ENCODE measurements at regions not wholly inside any gene's neighbourhood (a gene's known extent, or its start where the extent isn't known, plus 50 kb on each side); places are given as distances from the start of the nearest gene placed in this dataset.

DNA sequence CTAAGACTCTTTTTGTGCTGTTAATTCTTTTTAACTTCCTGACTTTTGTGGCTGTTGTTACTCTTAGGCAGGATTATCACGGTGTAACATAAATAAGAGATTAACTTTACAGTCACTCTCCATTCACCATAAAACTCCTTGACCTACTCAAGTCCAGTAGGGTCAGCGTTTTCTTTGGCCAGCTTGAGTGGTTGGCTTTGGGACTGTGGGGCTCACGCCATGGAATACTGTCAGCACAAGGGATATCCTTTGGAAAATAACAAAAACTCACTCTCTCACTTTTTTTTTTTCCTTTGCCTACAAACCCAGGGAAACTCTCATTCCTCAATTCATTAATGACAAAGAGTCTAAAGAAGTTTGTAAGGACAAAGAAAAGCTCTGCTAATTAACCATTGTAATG, 89.4 kb upstream of the TLL1 start:
- Histone ChIP-seq H3K9me3 (no peaks in the 10 kb centered on the region), H3K4me1 (no peaks in the 10 kb centered on the region), H3K27me3 (no peaks in the 10 kb centered on the region), H3K36me3 (no peaks in the 10 kb centered on the region), H3K4me3 (ENCODE audit: low read depth, low read length) (no peak overlapping the region)
- TF ChIP-seq, protein P1, sequence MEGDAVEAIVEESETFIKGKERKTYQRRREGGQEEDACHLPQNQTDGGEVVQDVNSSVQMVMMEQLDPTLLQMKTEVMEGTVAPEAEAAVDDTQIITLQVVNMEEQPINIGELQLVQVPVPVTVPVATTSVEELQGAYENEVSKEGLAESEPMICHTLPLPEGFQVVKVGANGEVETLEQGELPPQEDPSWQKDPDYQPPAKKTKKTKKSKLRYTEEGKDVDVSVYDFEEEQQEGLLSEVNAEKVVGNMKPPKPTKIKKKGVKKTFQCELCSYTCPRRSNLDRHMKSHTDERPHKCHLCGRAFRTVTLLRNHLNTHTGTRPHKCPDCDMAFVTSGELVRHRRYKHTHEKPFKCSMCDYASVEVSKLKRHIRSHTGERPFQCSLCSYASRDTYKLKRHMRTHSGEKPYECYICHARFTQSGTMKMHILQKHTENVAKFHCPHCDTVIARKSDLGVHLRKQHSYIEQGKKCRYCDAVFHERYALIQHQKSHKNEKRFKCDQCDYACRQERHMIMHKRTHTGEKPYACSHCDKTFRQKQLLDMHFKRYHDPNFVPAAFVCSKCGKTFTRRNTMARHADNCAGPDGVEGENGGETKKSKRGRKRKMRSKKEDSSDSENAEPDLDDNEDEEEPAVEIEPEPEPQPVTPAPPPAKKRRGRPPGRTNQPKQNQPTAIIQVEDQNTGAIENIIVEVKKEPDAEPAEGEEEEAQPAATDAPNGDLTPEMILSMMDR (IDR thresholded peaks at IDR 0.05; ENCODE audit: low read depth, low read length), result no peak
- no peak for DNase-seq

DNA sequence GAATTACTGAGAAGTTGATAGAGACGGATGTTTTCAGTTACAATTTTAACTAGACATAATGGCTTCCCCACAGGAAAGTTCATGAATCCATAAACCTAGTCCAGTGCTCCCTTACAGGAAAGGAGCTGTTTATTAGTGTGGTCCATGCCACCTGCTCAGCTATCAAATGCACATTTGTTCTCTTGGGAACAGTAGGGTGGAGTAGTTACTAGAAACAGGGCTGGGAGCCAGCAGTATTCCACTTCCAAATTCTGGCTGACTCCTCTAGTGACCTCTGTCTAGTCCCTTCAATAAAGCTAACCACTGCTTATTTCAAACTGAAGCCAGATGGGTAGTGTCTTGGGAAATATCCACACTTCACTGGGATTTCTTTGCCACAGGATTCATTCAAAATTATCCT, 88.4 kb upstream of the TLL1 start:
- TF ChIP-seq, protein P1 (IDR thresholded peaks at IDR 0.05; ENCODE audit: low read depth, low read length), result no peak
- no peak for DNase-seq
- Histone ChIP-seq H3K9me3 (no peaks in the 10 kb centered on the region), H3K4me3 (ENCODE audit: low read depth, low read length) (no peak overlapping the region), H3K4me1 (no peaks in the 10 kb centered on the region), H3K36me3 (no peaks in the 10 kb centered on the region), H3K27me3 (no peaks in the 10 kb centered on the region)

DNA sequence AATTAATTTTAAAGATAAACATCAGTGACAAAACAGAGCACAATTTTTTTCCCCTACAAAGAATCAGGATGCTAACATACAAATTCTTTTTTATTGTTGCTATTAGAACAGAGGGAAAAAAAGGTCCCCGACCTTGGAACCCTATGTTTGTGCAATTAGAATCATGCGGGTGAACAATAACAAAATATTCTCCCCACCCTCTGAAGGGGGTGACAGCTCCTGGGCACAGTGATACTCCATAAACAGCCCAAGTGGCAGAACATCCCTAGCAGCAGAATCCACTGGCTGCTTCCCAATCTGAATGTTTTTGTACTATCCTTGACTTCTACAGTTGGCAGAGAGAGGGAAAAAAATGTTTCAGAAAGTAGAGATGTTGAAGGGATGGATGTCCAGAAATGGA, 87.7 kb upstream of the TLL1 start:
- Histone ChIP-seq H3K27me3 (no peaks in the 10 kb centered on the region), H3K9me3 (no peaks in the 10 kb centered on the region), H3K36me3 (no peaks in the 10 kb centered on the region), H3K4me1 (no peaks in the 10 kb centered on the region), H3K4me3 (ENCODE audit: low read depth, low read length) (no peak overlapping the region)
- no peak for DNase-seq
- TF ChIP-seq, protein P1 (IDR thresholded peaks at IDR 0.05; ENCODE audit: low read depth, low read length), result no peak

DNA sequence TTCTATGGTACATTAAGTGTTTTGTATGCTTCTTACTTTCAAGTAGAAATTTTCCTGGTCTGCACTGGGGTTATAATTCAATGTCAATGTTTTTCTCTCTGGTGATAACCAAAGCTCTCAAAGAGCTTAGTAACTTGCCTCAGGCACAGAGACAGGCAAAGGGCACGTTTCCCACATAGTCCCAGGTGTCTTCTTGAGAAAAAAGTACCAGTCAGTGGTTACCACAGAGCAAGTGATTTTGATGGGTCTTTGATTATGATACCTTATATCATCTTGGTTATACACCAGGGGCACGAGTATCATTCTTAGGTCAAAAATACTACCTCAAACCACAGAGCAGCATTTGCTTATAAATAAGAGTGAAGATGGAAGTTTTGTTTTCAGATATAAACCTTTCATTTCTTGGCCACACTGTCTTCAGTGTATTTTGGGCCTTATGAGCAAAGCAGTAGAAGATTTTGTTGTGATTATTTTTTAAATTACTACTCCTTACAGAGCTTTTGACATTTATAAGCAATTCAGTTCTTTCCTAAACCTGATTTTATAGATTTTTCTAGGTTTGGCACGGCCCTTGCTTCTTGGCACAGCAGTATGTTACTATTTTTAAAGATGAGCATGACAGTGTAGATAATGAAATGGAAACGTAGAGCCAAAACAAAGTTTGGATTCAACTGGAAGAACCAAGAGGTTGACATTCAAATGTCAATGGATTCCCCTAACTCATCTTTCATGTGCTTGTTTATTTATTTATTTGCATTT, 85.3 kb upstream of the TLL1 start:
- Histone ChIP-seq H3K9me3 (no peaks in the 10 kb centered on the region), H3K27me3 (no peaks in the 10 kb centered on the region), H3K4me1 (no peaks in the 10 kb centered on the region), H3K4me3 (ENCODE audit: low read depth, low read length) (no peak overlapping the region), H3K36me3 (no peaks in the 10 kb centered on the region)
- DNase-seq, result no peak
- TF ChIP-seq, protein P1 (IDR thresholded peaks at IDR 0.05; ENCODE audit: low read depth, low read length), result no peak

DNA sequence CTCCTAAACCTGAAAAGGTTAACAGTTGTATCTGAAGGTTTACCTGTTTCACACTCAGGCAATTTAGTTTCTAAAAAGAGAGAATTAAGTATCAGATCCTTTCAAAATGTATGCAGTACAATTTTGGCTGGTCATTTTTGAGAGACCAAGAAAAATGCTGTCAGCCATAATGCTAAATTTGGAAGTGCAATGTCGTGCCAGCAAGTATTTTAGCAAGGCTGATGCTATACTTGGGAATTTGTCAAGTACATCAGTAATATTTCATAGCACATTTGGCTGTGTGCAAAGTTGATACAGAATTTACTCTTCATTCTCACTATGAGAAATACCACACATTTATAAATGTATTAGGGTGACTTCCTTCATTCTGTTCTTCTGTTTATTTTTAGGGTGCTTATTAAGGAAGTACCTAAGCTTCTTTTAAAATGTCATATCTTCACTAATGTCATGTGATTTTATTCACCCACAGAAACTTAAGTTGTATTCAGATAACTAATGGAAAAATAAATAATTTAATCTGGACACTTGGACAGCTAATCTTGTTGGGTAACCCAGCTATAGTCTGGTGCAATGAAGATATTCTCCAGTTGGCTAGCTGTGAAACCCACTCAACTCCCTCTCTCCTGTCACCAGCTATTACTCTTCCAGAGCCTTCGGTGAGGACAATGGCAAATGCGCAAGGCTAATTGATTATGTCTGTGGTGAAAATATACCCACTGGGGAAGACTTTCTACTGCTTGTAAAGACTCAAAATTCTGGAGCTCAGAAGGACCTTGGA, 84.2 kb upstream of the TLL1 start:
- TF ChIP-seq, protein P1 (IDR thresholded peaks at IDR 0.05; ENCODE audit: low read depth, low read length), result no peak
- Histone ChIP-seq H3K36me3 (no peaks in the 10 kb centered on the region), H3K9me3 (no peaks in the 10 kb centered on the region), H3K27me3 (no peaks in the 10 kb centered on the region), H3K4me1 (no peaks in the 10 kb centered on the region), H3K4me3 (ENCODE audit: low read depth, low read length) (no peak overlapping the region)
- no peak for DNase-seq

DNA sequence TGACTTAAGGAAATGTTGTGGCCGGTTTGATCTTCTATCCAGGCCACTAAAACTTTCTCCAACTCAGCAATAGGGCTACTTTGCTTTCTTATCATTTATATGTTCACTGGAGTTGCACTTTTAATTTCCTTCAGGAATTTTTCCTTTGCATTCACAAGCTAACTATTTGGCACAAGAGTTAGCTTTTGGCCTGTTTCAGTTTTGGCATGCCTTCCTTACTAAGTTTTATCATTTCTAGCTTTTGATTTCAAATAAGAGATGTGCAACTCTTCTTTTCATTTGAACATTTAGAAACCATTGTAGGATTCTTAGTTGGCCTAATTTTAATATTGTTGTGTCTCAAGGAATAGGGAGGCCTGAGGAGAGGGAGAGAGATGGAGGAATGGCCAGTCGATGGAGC, 79.8 kb upstream of the TLL1 start:
- no peaks in the 10 kb centered on the region for H3K36me3 ChIP-seq

More for the DNA sequence above, 79.8 kb upstream of the TLL1 start:
- TF ChIP-seq, protein P1 (IDR thresholded peaks at IDR 0.05; ENCODE audit: low read depth, low read length), result no peak
- Histone ChIP-seq H3K9me3 (no peaks in the 10 kb centered on the region), H3K4me1 (no peaks in the 10 kb centered on the region), H3K4me3 (ENCODE audit: low read depth, low read length) (no peak overlapping the region), H3K27me3 (no peaks in the 10 kb centered on the region)
- no peak for DNase-seq

All from BE2C (cell line).